Dedifferentiated amniotic fluid mesenchymal stem cell (primary cell): ENCODE measurements at regions not wholly inside any gene's neighbourhood (a gene's known extent, or its start where the extent isn't known, plus 50 kb on each side); places are given as distances from the start of the nearest gene placed in this dataset.
"Not testable (repeated sequence)": the region's sequence is repeated elsewhere in the genome, so short reads cannot be mapped to it uniquely, and the experiment has no call there.

Experiments
- DNase-seq: peaks from one replicate; pipeline ENCODE4 v3.0.0-alpha.2; 2016; ENCODE audit errors: extremely low spot score

- no peak for DNase-seq
Measured at GRCh38 chr2:236370847-236371409, 106.7 kb upstream of the ASB18 start.

DNA sequence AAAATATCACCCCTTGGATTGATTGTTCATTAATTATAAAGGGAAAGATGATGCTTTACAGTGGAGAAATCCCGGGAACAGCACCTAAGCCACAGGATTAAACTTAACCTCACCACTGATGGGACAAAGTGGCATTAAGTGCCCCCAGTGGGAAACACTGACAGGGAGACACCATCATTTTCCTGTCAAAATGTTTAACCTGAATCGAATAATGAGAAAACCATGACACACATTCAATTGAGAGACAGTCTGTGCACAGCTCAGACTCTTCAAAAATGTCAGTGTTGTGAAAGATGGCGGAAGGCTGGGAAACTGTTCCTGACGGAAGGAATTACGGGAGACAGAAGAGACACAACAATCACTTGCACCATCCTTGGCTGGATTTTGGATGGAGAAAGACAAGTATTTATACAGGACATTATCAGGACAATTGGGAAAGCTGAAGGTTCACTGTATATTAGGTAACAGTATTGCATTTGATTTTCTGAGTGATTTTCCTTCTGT is 111.8 kb upstream of the ASB18 start:
- no peak for DNase-seq

DNA sequence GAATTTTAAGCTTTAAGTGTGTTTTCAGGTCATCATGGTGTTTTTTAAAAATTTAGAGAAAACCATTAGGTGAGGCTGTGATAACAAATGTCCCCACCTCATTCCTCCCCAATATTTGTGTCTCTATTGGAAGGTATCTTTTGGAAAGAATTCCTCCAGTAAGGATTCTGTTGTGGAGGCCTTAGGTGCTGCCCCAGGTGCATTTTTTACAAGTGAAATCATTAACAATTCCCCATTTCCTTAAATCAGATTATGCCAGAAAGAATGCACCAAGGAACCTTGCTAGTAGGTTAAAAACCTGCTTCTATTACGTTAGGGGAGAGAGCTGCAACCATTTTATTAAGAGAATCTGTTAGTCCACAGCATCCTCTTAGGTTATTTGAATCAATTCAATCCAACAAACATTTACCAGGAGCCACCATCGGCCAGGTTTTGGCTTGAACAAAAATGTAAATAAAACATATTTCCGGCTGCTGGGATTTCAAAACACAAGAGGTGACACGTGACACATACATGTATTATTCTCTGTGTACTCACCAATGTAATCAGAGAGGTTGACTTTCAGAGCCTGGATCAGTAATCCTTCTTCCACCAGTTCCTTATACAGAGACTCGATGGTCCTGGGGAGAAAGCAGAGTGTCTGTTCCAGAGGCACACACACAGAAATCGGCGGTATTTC is 112.5 kb upstream of the ASB18 start:
- no peak for DNase-seq

DNA sequence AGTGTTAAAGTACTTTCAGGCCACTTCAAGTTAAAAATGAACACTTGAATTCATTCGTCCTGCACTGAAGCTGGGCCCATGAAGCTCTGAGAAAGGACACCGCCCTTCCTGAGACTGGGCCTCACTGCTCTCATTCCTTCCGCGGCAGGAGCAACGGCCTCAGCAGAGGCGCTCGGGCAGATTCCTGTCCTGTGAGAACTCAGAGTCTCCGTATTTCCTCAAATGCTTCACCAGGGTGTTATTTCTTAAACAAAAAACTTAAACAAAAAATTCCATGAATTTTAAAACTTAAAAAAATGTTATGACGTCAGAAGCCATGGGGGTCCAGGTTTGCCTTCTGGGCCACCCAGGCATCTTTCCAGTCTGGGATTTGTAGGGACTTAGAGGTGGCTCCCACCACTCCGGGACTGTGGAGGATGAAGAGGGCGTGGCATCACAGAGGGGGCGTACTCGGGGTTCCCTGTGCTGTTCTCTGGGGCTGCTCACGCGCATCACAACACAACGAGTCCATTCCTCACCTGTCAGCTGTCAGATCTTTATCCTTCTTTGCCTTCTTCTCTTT is 115.9 kb upstream of the ASB18 start:
- no peak for DNase-seq

DNA sequence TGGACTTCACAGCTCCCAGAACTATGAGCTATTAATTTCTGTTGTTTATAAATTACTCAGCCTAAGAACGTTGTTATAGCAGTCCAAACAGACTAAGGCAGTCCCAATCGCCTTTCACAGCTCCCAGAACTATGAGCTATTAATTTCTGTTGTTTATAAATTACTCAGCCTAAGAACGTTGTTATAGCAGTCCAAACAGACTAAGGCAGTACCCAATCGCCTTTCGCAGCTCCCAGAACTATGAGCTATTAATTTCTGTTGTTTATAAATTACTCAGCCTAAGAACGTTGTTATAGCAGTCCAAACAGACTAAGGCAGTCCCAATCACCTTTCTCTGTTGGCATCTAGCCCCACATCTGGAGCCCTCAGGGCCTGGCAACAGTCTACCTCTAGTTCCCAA is 117.0 kb upstream of the ASB18 start:
- DNase-seq: not testable (repeated sequence)

DNA sequence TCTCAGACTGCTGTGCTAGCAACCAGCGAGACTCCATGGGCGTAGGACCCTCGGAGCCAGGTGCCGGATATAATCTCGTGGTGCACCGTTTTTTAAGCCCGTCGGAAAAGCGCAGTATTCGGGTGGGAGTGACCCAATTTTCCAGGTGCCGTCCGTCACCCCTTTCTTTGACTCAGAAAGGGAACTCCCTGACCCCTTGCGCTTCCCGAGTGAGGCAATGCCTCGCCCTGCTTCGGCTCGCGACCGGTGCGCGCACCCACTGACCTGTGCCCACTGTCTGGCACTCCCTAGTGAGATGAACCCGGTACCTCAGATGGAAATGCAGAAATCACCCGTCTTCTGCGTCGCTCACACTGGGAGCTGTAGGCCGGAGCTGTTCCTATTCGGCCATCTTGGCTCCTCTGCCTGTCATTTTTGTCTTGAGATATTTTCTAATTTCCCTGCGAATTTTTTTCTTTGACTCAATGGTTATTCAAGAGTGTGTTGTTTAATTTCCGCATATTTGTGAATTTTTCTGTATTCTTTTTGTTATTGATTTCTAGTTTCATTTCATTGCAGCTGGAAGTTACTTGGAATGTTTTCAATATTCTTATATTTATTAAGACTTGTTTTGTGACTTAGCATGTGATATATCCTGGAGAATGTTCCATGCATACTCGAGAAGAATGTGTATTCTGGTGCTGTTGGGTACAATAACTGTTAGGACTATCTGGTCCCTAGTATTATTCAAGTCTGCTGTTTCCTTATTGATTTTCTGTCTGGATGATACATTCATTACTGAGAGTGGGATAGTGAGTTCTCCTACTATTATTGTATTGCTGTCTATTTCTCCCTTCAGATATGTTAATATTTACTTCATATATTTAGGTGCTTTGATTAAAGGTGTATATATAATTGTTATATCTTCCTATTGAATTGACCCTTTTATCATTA is 125.3 kb upstream of the ASB18 start:
- not testable (repeated sequence) for DNase-seq

- no peak for DNase-seq
Measured at GRCh38 chr2:236393101-236393500, 128.9 kb upstream of the ASB18 start.

- DNase-seq: no peak
Measured at GRCh38 chr2:236393581-236393980, 129.4 kb upstream of the ASB18 start.

DNA sequence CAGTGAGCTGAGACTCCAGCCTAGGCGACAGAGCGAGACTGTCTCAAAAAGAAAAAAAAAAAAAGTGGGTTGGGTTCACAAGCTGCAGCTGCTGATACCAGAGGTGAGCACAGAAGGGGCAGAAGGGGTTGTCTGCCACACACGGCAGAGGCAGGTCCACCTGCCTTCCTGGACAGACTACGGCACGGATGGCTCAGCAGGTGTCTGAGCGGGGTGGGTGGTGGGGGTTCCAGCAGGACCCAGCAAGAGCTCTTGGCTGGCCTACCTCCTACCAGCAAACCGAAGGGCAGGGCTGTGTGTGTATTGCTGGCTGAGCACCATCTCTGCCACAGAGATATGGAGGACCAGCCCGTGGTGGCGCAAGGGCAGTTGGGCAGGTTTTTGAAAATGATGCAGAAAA is 130.4 kb upstream of the ASB18 start:
- no peak for DNase-seq

- DNase-seq: no peak
Measured at GRCh38 chr2:236395067-236395466, 130.9 kb upstream of the ASB18 start.

DNA sequence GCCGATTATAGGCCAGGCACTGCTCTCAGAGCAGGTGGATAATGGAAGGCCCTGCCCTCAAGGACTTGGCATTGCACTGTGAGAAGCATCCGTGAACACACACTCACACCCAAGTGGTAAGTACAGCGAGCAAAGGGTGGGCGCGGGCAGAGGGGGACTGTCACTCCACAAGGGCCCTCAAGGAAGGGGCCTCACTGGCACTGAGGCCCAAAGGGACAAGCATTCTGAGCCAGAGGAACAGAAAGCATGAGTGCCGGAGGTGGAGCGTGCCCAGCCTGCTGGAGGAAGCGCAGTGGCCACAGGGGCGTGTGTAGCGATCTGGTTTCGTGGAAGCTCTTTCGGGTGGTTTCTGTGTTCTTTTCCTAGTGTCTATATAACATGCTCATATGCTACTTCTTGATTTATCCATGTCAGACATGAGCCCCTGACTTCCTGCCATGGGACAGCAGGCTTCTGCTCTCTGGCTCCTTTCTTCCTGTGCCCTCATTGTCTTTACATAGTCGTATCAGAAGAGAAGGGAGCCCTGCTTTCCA is 132.7 kb upstream of the ASB18 start:
- DNase-seq: no peak

DNA sequence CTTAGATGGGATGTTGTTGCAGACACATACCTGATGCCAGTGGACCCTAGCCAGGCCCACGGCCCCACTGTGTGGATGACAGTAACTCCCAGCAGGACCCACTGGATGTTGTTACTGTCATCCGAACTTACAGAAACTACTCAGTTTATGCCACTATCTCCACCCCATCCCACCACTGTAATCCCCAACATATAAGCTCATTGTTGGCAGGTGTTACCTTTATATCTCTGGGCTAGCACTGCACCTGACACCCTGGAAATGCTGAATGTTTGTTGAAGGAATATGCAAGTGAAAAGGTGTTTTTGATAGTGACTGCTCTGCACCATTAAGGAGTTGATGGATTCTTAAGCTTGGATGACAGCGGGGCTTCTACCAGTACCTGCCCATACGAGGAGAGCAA is 133.5 kb upstream of the ASB18 start:
- DNase-seq: no peak

DNA sequence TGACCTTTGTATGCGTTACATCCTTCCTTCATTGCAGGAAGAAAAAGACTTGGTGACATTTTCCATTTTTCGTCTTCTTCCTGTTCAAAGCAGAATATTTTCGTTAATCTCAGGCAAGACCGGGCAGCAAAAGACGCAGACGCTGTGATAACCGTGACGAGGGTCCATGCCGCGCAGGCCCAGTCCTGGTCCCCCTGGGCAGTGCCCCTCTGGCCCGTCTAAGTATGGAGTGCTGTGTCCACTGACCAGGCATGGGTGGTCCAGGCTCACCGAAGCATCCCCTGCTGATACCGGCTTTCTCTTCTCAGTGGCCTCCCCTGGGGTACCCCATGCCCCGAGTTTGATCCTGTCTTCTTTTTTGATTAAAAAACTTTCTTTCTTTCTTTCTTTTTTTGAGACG is 135.2 kb upstream of the ASB18 start:
- no peak for DNase-seq

- DNase-seq: no peak
Measured at GRCh38 chr2:236400046-236400574, 135.9 kb upstream of the ASB18 start.

GRCh38 chr2:236400594-236401360 is 136.6 kb upstream of the ASB18 start:
- no peak for DNase-seq

GRCh38 chr2:236402033-236402790 is 138.0 kb upstream of the ASB18 start:
- DNase-seq: no peak

DNA sequence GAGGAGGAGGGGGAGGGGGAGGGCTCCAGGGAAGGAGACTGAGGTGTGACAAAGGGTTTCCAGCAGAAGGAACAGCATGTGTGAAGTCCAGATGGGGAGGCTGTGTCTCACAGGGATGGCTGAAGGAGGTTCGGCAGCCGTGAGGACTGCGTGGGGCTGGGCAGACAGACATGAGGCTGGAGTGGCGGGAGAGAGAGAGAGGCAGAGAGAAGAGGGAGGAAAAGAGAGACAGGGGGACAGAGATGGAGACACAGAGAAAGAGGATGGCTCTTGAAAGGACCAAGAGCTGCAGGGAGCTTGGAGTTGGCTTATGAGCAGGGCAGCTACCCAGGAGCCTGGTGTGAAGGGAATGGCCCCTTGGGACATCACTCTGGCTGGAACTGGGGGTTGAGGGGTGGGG is 138.9 kb upstream of the ASB18 start:
- DNase-seq: no peak

DNA sequence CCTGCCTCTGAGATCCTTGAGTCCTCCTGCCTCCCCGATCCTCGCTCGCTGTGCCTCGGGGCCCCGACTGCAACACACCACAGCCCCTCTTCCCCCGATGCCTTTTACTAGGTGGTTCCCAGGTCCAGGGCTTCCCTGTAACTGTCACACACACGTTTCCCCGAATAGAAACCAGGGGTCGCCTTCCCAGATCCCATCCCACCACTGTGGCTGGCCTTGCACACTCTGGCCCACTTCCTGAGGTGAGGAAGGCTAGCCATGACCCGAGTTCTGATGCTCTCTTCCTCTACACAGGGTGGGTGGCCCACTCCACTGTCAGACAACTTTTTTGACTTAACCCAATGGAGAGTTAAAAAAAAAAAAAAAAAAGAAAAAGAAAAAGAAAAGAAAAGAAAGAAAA is 139.6 kb upstream of the ASB18 start:
- DNase-seq: no peak

- no peak for DNase-seq
Measured at GRCh38 chr2:236404346-236404745, 140.1 kb upstream of the ASB18 start.

- no peak for DNase-seq
Measured at GRCh38 chr2:236405357-236405756, 141.2 kb upstream of the ASB18 start.
